Osteocyte (in vitro differentiated cells): ENCODE measurements at regions not wholly inside any gene's neighbourhood (a gene's known extent, or its start where the extent isn't known, plus 50 kb on each side); places are given as distances from the start of the nearest gene placed in this dataset.

Source experiments
- DNase-seq: peaks from one replicate; pipeline ENCODE4 v3.0.0; 2021; ENCODE audit warnings: mixed read lengths; ENCODE audit not compliant: unreplicated experiment; ENCODE audit errors: extremely low spot score
- H3K27ac Mint-ChIP-seq: one replicate; pipeline ENCODE4 v1.8.0; 2021; ENCODE audit warnings: mild to moderate bottlenecking, mixed read lengths; ENCODE audit not compliant: unreplicated experiment
- H3K27me3 Mint-ChIP-seq: one replicate; pipeline ENCODE4 v1.8.0; 2021; ENCODE audit warnings: mixed read lengths; ENCODE audit not compliant: unreplicated experiment
- H3K36me3 Mint-ChIP-seq: one replicate; pipeline ENCODE4 v1.8.0; 2021; ENCODE audit warnings: mixed read lengths; ENCODE audit not compliant: unreplicated experiment
- H3K4me1 Mint-ChIP-seq: one replicate; pipeline ENCODE4 v1.8.0; 2021; ENCODE audit warnings: mixed read lengths; ENCODE audit not compliant: unreplicated experiment
- H3K4me3 Mint-ChIP-seq: one replicate; pipeline ENCODE4 v1.8.0; 2021; ENCODE audit warnings: mild to moderate bottlenecking, moderate library complexity, mixed read lengths; ENCODE audit not compliant: unreplicated experiment
- H3K9me3 Mint-ChIP-seq: one replicate; pipeline ENCODE4 v1.8.0; 2021; ENCODE audit warnings: mixed read lengths; ENCODE audit not compliant: unreplicated experiment
- TF ChIP-seq, protein P1 (sequence below): fragments of 200-600 bp; sonication (generic); IDR thresholded peaks from 2 replicates; pipeline ENCODE4 v1.5.0; 2021; ENCODE audit warnings: antibody characterized with exemption, mild to moderate bottlenecking, moderate library complexity

DNA sequence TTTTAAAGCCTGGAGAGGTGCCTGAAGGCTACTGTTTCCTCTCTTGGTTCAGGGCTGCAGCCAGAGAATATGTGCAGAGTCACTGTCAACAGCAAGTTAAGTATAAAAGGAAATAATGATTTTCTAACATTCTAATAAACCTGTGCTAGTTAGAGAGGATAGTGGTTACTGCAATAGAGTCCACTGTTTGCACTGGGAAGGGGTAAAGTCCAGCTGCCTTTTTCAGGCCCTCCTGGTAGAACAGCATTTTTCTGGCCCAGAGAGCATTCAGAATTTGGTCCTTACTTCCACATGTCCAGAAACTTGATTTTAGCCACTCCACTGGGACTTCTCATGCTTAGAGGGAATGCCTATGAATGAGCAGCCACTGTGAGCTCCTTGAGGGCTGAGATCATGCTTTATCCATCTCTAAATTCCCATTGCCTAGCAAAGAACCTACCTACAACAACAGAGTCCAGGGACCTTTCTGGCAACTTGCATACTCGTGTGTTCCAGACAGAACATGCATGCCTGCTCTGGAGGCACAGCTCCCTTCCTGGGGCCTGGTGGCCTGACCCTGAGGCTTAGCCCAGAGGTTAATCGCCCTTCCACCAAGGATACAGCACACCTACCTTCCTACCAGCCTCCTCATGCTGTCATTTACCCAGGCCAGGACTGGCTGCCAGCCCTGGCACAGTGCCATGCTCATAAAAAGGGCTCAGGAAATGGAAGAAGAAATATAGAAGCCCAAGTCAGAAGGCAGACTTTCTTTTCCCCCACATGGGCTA, 50.3 kb upstream of the ATP13A3 start:
- H3K4me3 Mint-ChIP-seq: no peak overlapping the region
- peaks cover 14% of the 10 kb centered on the region for H3K4me1 Mint-ChIP-seq
- H3K36me3 Mint-ChIP-seq: peaks cover 5% of the 10 kb centered on the region
- H3K27me3 Mint-ChIP-seq: no peaks in the 10 kb centered on the region
- H3K9me3 Mint-ChIP-seq: peaks cover 9% of the 10 kb centered on the region
- DNase-seq: no peak
- TF ChIP-seq, protein P1, sequence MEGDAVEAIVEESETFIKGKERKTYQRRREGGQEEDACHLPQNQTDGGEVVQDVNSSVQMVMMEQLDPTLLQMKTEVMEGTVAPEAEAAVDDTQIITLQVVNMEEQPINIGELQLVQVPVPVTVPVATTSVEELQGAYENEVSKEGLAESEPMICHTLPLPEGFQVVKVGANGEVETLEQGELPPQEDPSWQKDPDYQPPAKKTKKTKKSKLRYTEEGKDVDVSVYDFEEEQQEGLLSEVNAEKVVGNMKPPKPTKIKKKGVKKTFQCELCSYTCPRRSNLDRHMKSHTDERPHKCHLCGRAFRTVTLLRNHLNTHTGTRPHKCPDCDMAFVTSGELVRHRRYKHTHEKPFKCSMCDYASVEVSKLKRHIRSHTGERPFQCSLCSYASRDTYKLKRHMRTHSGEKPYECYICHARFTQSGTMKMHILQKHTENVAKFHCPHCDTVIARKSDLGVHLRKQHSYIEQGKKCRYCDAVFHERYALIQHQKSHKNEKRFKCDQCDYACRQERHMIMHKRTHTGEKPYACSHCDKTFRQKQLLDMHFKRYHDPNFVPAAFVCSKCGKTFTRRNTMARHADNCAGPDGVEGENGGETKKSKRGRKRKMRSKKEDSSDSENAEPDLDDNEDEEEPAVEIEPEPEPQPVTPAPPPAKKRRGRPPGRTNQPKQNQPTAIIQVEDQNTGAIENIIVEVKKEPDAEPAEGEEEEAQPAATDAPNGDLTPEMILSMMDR: no peak
- peak overlapping the region; percentile 63 for H3K27ac Mint-ChIP-seq
